ENCODE measurements at regions not wholly inside any gene's neighbourhood (a gene's known extent, or its start where the extent isn't known, plus 50 kb on each side); places are given as distances from the start of the nearest gene placed in this dataset.

DNA sequence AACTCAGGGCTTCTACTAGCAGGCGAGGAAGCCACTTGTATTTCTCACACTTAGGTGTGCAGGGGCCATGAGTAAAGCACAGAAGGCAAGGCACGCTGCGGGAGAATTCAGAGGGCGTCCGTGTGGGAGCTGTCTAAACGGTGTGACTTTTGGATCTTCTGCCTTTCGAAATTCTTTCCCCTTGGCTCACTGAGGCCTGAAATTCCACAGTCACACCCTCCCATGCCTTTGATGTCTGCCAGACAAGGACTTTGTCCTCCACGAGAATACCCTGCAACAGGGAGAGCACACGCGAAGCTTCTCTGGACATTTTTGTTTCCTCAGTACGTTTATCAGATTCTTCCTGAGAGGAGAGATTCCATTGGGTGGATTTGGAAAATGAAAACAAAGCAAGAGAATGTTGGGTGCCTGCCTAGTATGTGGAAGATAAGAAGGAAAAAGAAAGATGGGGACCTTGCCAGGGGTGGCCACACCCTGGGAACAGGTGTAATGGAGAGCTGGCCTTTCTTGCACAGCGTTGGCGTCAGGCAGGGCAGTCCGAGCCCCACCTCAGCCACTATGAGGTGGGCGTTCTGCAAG lies 235.7 kb downstream of the MYLK4 start (continued):
- TF ChIP-seq, protein P1, sequence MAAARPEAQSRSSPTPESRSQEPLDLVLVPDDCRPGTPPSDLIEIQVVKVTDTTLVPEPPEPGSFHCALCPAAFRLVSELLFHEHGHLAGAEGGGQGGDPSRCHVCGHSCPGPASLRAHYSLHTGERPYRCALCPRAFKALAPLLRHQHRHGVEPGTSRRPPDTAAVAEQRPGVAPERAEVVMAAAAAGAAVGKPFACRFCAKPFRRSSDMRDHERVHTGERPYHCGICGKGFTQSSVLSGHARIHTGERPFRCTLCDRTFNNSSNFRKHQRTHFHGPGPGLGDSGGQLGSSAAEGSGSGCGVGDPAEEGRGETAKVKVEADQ (CRISPR knock-in tag; IDR thresholded peaks at IDR 0.05; ENCODE audit: borderline replicate concordance) = peak; percentile 75; the same call in 1 of the 2 replicates
- TF ChIP-seq ZNF747 (CRISPR knock-in tag; IDR thresholded peaks at IDR 0.05; ENCODE audit: borderline replicate concordance) (peak; percentile 64), NFE2L1 (CRISPR knock-in tag; IDR thresholded peaks at IDR 0.05; ENCODE audit: borderline replicate concordance) (no peak), ZNF296 (CRISPR knock-in tag; conservative IDR thresholded peaks at IDR 0.05) (no peak), ZNF619 (CRISPR knock-in tag; IDR thresholded peaks at IDR 0.05) (0 out of 2 replicates have a peak, but pooled peaks have one; percentile 62), TRIM24 (CRISPR knock-in tag; IDR thresholded peaks at IDR 0.05) (peak; percentile 77; the same call in 1 of the 2 replicates), GTF3A (CRISPR knock-in tag; conservative IDR thresholded peaks at IDR 0.05) (no peak; the same call in 1 of the 2 replicates), ZSCAN31 (CRISPR knock-in tag; IDR thresholded peaks at IDR 0.05; ENCODE audit: low read depth) (peak; percentile 67; the same call in 1 of the 2 replicates), ZNF138 (CRISPR knock-in tag; IDR thresholded peaks at IDR 0.05; ENCODE audit: low read depth) (no peak), FOXP1 (IDR thresholded peaks at IDR 0.05) (peak; percentile 64), FOXP1 (CRISPR knock-in tag; IDR thresholded peaks at IDR 0.05) (peak; percentile 79), SAFB2 (CRISPR knock-in tag; IDR thresholded peaks at IDR 0.05; ENCODE audit: borderline replicate concordance, low read depth) (no peak), HNRNPLL (IDR thresholded peaks at IDR 0.05; ENCODE audit: low read depth, low read length, poor library complexity, severe bottlenecking) (no peak)
- TF ChIP-seq, protein P2, sequence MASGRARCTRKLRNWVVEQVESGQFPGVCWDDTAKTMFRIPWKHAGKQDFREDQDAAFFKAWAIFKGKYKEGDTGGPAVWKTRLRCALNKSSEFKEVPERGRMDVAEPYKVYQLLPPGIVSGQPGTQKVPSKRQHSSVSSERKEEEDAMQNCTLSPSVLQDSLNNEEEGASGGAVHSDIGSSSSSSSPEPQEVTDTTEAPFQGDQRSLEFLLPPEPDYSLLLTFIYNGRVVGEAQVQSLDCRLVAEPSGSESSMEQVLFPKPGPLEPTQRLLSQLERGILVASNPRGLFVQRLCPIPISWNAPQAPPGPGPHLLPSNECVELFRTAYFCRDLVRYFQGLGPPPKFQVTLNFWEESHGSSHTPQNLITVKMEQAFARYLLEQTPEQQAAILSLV (CRISPR knock-in tag; IDR thresholded peaks at IDR 0.05; ENCODE audit: borderline replicate concordance) = no peak
- TF ChIP-seq, protein P3, sequence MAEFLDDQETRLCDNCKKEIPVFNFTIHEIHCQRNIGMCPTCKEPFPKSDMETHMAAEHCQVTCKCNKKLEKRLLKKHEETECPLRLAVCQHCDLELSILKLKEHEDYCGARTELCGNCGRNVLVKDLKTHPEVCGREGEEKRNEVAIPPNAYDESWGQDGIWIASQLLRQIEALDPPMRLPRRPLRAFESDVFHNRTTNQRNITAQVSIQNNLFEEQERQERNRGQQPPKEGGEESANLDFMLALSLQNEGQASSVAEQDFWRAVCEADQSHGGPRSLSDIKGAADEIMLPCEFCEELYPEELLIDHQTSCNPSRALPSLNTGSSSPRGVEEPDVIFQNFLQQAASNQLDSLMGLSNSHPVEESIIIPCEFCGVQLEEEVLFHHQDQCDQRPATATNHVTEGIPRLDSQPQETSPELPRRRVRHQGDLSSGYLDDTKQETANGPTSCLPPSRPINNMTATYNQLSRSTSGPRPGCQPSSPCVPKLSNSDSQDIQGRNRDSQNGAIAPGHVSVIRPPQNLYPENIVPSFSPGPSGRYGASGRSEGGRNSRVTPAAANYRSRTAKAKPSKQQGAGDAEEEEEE (CRISPR knock-in tag; IDR thresholded peaks at IDR 0.05; ENCODE audit: borderline replicate concordance) = no peak
- TF ChIP-seq, protein P4, sequence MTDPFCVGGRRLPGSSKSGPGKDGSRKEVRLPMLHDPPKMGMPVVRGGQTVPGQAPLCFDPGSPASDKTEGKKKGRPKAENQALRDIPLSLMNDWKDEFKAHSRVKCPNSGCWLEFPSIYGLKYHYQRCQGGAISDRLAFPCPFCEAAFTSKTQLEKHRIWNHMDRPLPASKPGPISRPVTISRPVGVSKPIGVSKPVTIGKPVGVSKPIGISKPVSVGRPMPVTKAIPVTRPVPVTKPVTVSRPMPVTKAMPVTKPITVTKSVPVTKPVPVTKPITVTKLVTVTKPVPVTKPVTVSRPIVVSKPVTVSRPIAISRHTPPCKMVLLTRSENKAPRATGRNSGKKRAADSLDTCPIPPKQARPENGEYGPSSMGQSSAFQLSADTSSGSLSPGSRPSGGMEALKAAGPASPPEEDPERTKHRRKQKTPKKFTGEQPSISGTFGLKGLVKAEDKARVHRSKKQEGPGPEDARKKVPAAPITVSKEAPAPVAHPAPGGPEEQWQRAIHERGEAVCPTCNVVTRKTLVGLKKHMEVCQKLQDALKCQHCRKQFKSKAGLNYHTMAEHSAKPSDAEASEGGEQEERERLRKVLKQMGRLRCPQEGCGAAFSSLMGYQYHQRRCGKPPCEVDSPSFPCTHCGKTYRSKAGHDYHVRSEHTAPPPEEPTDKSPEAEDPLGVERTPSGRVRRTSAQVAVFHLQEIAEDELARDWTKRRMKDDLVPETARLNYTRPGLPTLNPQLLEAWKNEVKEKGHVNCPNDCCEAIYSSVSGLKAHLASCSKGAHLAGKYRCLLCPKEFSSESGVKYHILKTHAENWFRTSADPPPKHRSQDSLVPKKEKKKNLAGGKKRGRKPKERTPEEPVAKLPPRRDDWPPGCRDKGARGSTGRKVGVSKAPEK (CRISPR knock-in tag; IDR thresholded peaks at IDR 0.05; ENCODE audit: borderline replicate concordance) = peak; percentile 90; the same call in 1 of the 2 replicates
- TF ChIP-seq, protein P5, sequence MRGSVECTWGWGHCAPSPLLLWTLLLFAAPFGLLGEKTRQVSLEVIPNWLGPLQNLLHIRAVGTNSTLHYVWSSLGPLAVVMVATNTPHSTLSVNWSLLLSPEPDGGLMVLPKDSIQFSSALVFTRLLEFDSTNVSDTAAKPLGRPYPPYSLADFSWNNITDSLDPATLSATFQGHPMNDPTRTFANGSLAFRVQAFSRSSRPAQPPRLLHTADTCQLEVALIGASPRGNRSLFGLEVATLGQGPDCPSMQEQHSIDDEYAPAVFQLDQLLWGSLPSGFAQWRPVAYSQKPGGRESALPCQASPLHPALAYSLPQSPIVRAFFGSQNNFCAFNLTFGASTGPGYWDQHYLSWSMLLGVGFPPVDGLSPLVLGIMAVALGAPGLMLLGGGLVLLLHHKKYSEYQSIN (CRISPR knock-in tag; IDR thresholded peaks at IDR 0.05; ENCODE audit: borderline replicate concordance) = no peak
